Ovary (tissue), 3 donors: ENCODE measurements at regions not wholly inside any gene's neighbourhood (a gene's known extent, or its start where the extent isn't known, plus 50 kb on each side); places are given as distances from the start of the nearest gene placed in this dataset.

ENCODE experiments used
- POLR2A ChIP-seq: fragments of 450-650 bp; IDR thresholded peaks from one replicate; pipeline ENCODE4 v1.6.1; 2017; ENCODE audit warnings: antibody characterized with exemption, mild to moderate bottlenecking, moderate library complexity
- TF ChIP-seq, protein P1 (sequence below), 3 donors: fragments of 450-650 bp in 2 of 3; fragments of 200-600 bp in 1 of 3; IDR thresholded peaks; one replicate each; pipeline versions ENCODE4 v1.5.1 to v1.8.0; 2016 to 2022; ENCODE audit warnings: antibody characterized with exemption in 3 of 3, mild to moderate bottlenecking in 1 of 3
- donor health status: DM: no; HTN: no; CAD: no.

DNA sequence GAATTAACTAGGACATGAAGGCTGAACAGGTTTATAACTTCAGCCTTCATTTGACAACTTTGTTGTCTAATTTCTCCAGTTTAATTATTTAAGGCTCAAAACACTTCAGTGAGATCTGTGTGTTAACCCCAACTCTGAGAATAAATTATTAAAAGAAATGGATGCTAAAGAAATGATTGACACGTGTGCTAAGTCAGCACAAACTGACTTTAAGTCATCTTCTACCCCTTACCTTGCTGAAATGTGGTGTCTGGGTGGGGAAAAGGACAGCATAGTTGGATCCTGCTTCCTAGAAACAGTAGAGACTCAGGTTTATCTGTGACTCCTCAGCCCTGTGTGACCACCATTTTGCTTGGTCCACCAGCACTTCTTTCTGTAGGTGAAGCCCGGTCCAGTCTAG lies 324.8 kb upstream of the NPSR1 start:
- TF ChIP-seq, protein P1, sequence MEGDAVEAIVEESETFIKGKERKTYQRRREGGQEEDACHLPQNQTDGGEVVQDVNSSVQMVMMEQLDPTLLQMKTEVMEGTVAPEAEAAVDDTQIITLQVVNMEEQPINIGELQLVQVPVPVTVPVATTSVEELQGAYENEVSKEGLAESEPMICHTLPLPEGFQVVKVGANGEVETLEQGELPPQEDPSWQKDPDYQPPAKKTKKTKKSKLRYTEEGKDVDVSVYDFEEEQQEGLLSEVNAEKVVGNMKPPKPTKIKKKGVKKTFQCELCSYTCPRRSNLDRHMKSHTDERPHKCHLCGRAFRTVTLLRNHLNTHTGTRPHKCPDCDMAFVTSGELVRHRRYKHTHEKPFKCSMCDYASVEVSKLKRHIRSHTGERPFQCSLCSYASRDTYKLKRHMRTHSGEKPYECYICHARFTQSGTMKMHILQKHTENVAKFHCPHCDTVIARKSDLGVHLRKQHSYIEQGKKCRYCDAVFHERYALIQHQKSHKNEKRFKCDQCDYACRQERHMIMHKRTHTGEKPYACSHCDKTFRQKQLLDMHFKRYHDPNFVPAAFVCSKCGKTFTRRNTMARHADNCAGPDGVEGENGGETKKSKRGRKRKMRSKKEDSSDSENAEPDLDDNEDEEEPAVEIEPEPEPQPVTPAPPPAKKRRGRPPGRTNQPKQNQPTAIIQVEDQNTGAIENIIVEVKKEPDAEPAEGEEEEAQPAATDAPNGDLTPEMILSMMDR (IDR thresholded peaks at IDR 0.05): no peak
- TF ChIP-seq POLR2A: no peak
